DND-41 (cell line): ENCODE measurements at regions not wholly inside any gene's neighbourhood (a gene's known extent, or its start where the extent isn't known, plus 50 kb on each side); places are given as distances from the start of the nearest gene placed in this dataset.

Experiments
- ATAC-seq: fragments of 200-7000 bp; cut with Tn5 transposase; 3 replicates; pipeline ENCODE4 v1.9.1; 2021; ENCODE audit warnings: low read depth; ENCODE audit not compliant: insufficient read depth
- DNase-seq: peaks from one replicate; pipeline ENCODE4 v3.0.0-alpha.2; 2020
- H2AFZ ChIP-seq: 2 replicates; pipeline ENCODE4 v1.6.0; 2012; ENCODE audit warnings: low read depth, low read length
- H3K27ac ChIP-seq: 2 replicates; pipeline ENCODE4 v1.5.1; 2012; ENCODE audit warnings: low read length, inconsistent platforms
- H3K27me3 ChIP-seq: fragments of 200-600 bp; sonication (generic); 2 replicates; pipeline ENCODE4 v1.6.0; 2012; ENCODE audit warnings: low read length, mild to moderate bottlenecking, inconsistent platforms; ENCODE audit not compliant: insufficient read depth, poor library complexity
- H3K36me3 ChIP-seq: 2 replicates; pipeline ENCODE4 v1.5.1; 2012; ENCODE audit warnings: low read length, inconsistent platforms; ENCODE audit not compliant: insufficient read depth
- H3K4me1 ChIP-seq: 2 replicates; pipeline ENCODE4 v1.5.1; 2012; ENCODE audit warnings: mild to moderate bottlenecking, low read length; ENCODE audit not compliant: insufficient read depth
- H3K4me2 ChIP-seq: 2 replicates; pipeline ENCODE4 v1.6.0; 2012; ENCODE audit warnings: mild to moderate bottlenecking, moderate library complexity, low read length, inconsistent platforms; ENCODE audit not compliant: insufficient read depth
- H3K4me3 ChIP-seq, 2 experiments: fragments of 200-600 bp in 1 of 2; shearing (Covaris generic) in 1 of 2; 2 replicates each; pipeline ENCODE4 v1.5.1; 2012 to 2016; ENCODE audit warnings: inconsistent platforms in 2 of 2, low read length in 2 of 2, mild to moderate bottlenecking in 2 of 2, low read depth in 1 of 2, moderate library complexity in 1 of 2
- H3K79me2 ChIP-seq: 2 replicates; pipeline ENCODE4 v1.6.0; 2012; ENCODE audit warnings: low read length, inconsistent platforms; ENCODE audit not compliant: insufficient read depth
- H3K9ac ChIP-seq: 2 replicates; pipeline ENCODE4 v1.6.0; 2012; ENCODE audit warnings: low read depth, mild to moderate bottlenecking, inconsistent platforms, low read length, moderate library complexity
- H3K9me3 ChIP-seq: 2 replicates; pipeline ENCODE4 v1.5.1; 2012; ENCODE audit warnings: low read length, moderate library complexity, mild to moderate bottlenecking, inconsistent platforms; ENCODE audit not compliant: insufficient read depth, severe bottlenecking
- H4K20me1 ChIP-seq: 2 replicates; pipeline ENCODE4 v1.6.0; 2012; ENCODE audit warnings: low read length; ENCODE audit not compliant: insufficient read depth
- CTCF ChIP-seq: IDR thresholded peaks from 2 replicates; pipeline ENCODE4 v1.5.1; 2012; ENCODE audit warnings: borderline replicate concordance, low read length, moderate library complexity, mild to moderate bottlenecking; ENCODE audit not compliant: poor library complexity, severe bottlenecking; ENCODE audit errors: extremely low read depth
- EZH2 ChIP-seq: IDR thresholded peaks from 3 replicates; pipeline ENCODE4 v1.6.1; 2012; ENCODE audit warnings: borderline replicate concordance, low read depth, mild to moderate bottlenecking, moderate library complexity, low read length, inconsistent platforms; ENCODE audit not compliant: severe bottlenecking

- Histone ChIP-seq H3K9me3 (no peaks in the 10 kb centered on the region), H3K27me3 (peaks cover 8% of the 10 kb centered on the region), H3K4me1 (no peaks in the 10 kb centered on the region), H3K4me3 (no peak overlapping the region), H3K36me3 (no peaks in the 10 kb centered on the region), H3K79me2 (no peaks in the 10 kb centered on the region), H3K9ac (no peak overlapping the region), H3K4me2 (no peak overlapping the region), H3K27ac (no peak overlapping the region), H4K20me1 (no peaks in the 10 kb centered on the region), H2AFZ (no peak overlapping the region; the same call in 1 of the 2 replicates)
- TF ChIP-seq EZH2, result no peak
- TF ChIP-seq CTCF, result no peak
- ATAC-seq (no peak), DNase-seq (no peak)
Measured at GRCh38 chr13:39106216-39107005, 68.2 kb downstream of the NHLRC3 start.

GRCh38 chr13:39107561-39107960 is 69.3 kb downstream of the NHLRC3 start:
- no peak for ATAC-seq
- H3K27me3 ChIP-seq, result peaks cover 8% of the 10 kb centered on the region
- H3K27ac ChIP-seq, result no peak overlapping the region

GRCh38 chr13:39108783-39109182 is 70.5 kb downstream of the NHLRC3 start:
- Histone ChIP-seq H3K79me2 (no peaks in the 10 kb centered on the region), H3K4me3 (no peak overlapping the region), H3K27me3 (peaks cover 8% of the 10 kb centered on the region), H3K9ac (no peak overlapping the region), H3K9me3 (no peaks in the 10 kb centered on the region), H2AFZ (no peak overlapping the region), H3K36me3 (no peaks in the 10 kb centered on the region), H4K20me1 (no peaks in the 10 kb centered on the region), H3K27ac (no peak overlapping the region), H3K4me2 (no peak overlapping the region), H3K4me1 (no peaks in the 10 kb centered on the region)
- ATAC-seq, result no peak
- DNase-seq, result no peak
- TF ChIP-seq EZH2 (no peak), CTCF (no peak)

More at GRCh38 chr13:39107561-39107960, 69.3 kb downstream of the NHLRC3 start:
- DNase-seq, result no peak
- Histone ChIP-seq H3K4me1 (no peaks in the 10 kb centered on the region), H4K20me1 (no peaks in the 10 kb centered on the region), H3K36me3 (no peaks in the 10 kb centered on the region), H3K9ac (no peak overlapping the region), H3K79me2 (no peaks in the 10 kb centered on the region), H3K4me3 (no peak overlapping the region), H2AFZ (no peak overlapping the region), H3K4me2 (no peak overlapping the region), H3K9me3 (no peaks in the 10 kb centered on the region)
- TF ChIP-seq EZH2 (no peak), CTCF (no peak)
